ENCODE measurements at regions not wholly inside any gene's neighbourhood (a gene's known extent, or its start where the extent isn't known, plus 50 kb on each side); places are given as distances from the start of the nearest gene placed in this dataset.

GRCh38 chr10:28781296-28781695 is 104.0 kb downstream of the BAMBI start:
- no peak for DNase-seq (ENCODE audit: extremely low read depth, low read depth)

- no peak for DNase-seq (ENCODE audit: extremely low read depth, low read depth)
Measured at GRCh38 chr10:28783087-28783486, 105.8 kb downstream of the BAMBI start.

GRCh38 chr10:28785018-28785417 is 107.7 kb downstream of the BAMBI start:
- DNase-seq (ENCODE audit: extremely low read depth, low read depth): no peak

GRCh38 chr10:28788252-28788651 is 110.9 kb downstream of the BAMBI start:
- no peak for DNase-seq (ENCODE audit: extremely low read depth, low read depth)

- DNase-seq (ENCODE audit: extremely low read depth, low read depth): no peak
Measured at GRCh38 chr10:28788762-28789161, 111.4 kb downstream of the BAMBI start.

GRCh38 chr10:28790146-28790545 is 112.8 kb downstream of the BAMBI start:
- no peak for DNase-seq (ENCODE audit: extremely low read depth, low read depth)

GRCh38 chr10:28793482-28793881 is 116.2 kb downstream of the BAMBI start:
- DNase-seq (ENCODE audit: extremely low read depth, low read depth): no peak

GRCh38 chr10:28794986-28795385 is 117.7 kb downstream of the BAMBI start:
- DNase-seq (ENCODE audit: extremely low read depth, low read depth): no peak

- no peak for DNase-seq (ENCODE audit: extremely low read depth, low read depth)
Measured at GRCh38 chr10:28796606-28797512, 119.5 kb downstream of the BAMBI start.

- no peak for DNase-seq (ENCODE audit: extremely low read depth, low read depth)
Measured at GRCh38 chr10:28797904-28798371, 120.6 kb downstream of the BAMBI start.

- no peak for DNase-seq (ENCODE audit: extremely low read depth, low read depth)
Measured at GRCh38 chr10:28798428-28798955, 121.2 kb downstream of the BAMBI start.

- no peak for DNase-seq (ENCODE audit: extremely low read depth, low read depth)
Measured at GRCh38 chr10:28798964-28799363, 121.6 kb downstream of the BAMBI start.

- no peak for DNase-seq (ENCODE audit: extremely low read depth, low read depth)
Measured at GRCh38 chr10:28800144-28800543, 122.8 kb downstream of the BAMBI start.

GRCh38 chr10:28801247-28801646 is 123.9 kb downstream of the BAMBI start:
- DNase-seq (ENCODE audit: extremely low read depth, low read depth): no peak

- DNase-seq (ENCODE audit: extremely low read depth, low read depth): no peak
Measured at GRCh38 chr10:28801869-28802268, 124.5 kb downstream of the BAMBI start.

GRCh38 chr10:28805390-28805789 is 128.1 kb downstream of the BAMBI start:
- no peak for DNase-seq (ENCODE audit: extremely low read depth, low read depth)

- no peak for DNase-seq (ENCODE audit: extremely low read depth, low read depth)
Measured at GRCh38 chr10:28806488-28806941, 129.2 kb downstream of the BAMBI start.

GRCh38 chr10:28806951-28807759 is 129.8 kb downstream of the BAMBI start:
- no peak for DNase-seq (ENCODE audit: extremely low read depth, low read depth)

GRCh38 chr10:28807760-28808613 is 130.7 kb downstream of the BAMBI start:
- no peak for DNase-seq (ENCODE audit: extremely low read depth, low read depth)

GRCh38 chr10:28808693-28809092 is 131.4 kb downstream of the BAMBI start:
- no peak for DNase-seq (ENCODE audit: extremely low read depth, low read depth)
